HepG2 (cell line): ENCODE measurements at regions not wholly inside any gene's neighbourhood (a gene's known extent, or its start where the extent isn't known, plus 50 kb on each side); places are given as distances from the start of the nearest gene placed in this dataset.

ENCODE experiments used
- AGO1 ChIP-seq: fragments of 200-400 bp; formaldehyde crosslinking; IDR thresholded peaks from 2 replicates; pipeline ENCODE4 v1.6.1; 2017; ENCODE audit warnings: mild to moderate bottlenecking, low read depth, low read length, moderate library complexity; ENCODE audit not compliant: poor library complexity, severe bottlenecking
- ARHGAP35 ChIP-seq: sonication (generic); formaldehyde crosslinking; IDR thresholded peaks from 2 replicates; pipeline ENCODE4 v1.9.0; 2022; ENCODE audit warnings: mild to moderate bottlenecking, inconsistent platforms, moderate library complexity, missing genetic modification reagents, borderline replicate concordance
- ARID3A ChIP-seq: IDR thresholded peaks from 2 replicates; pipeline ENCODE4 v1.6.1; 2012; ENCODE audit warnings: low read depth, low read length, improper control_type of control experiment
- E2F1 ChIP-seq: sonication (generic); formaldehyde crosslinking; IDR thresholded peaks from 2 replicates; pipeline ENCODE4 v1.5.0; 2020; ENCODE audit warnings: missing genetic modification reagents
- FOXP1 ChIP-seq, 2 experiments: fragments of 450-650 bp in 1 of 2; IDR thresholded peaks; 2 replicates each; pipeline ENCODE4 v1.6.1; 2017 to 2018; ENCODE audit warnings: antibody characterized with exemption in 1 of 2
- MTF1 ChIP-seq: sonication (generic); formaldehyde crosslinking; IDR thresholded peaks from 2 replicates; pipeline ENCODE4 v1.5.0; 2020; ENCODE audit warnings: missing genetic modification reagents
- MXD4 ChIP-seq: IDR thresholded peaks from 2 replicates; pipeline ENCODE4 v1.6.1; 2016; ENCODE audit warnings: mild to moderate bottlenecking, missing biosample characterization, missing genetic modification reagents
- THAP8 ChIP-seq: sonication (generic); formaldehyde crosslinking; IDR thresholded peaks from 2 replicates; pipeline ENCODE4 v1.5.1; 2020; ENCODE audit warnings: missing genetic modification reagents, mild to moderate bottlenecking, borderline replicate concordance
- ZBTB43 ChIP-seq: sonication (generic); formaldehyde crosslinking; conservative IDR thresholded peaks from 2 replicates; pipeline ENCODE4 v1.4.0; 2020; ENCODE audit warnings: missing genetic modification reagents
- ZBTB44 ChIP-seq: sonication (generic); formaldehyde crosslinking; IDR thresholded peaks from 2 replicates; pipeline ENCODE4 v1.4.0; 2020; ENCODE audit warnings: missing genetic modification reagents
- ZNF18 ChIP-seq: sonication (generic); formaldehyde crosslinking; IDR thresholded peaks from 2 replicates; pipeline ENCODE4 v1.8.0; 2022; ENCODE audit warnings: mild to moderate bottlenecking, missing genetic modification reagents; ENCODE audit not compliant: insufficient replicate concordance

GRCh38 chr18:59842947-59843346 lies 56.8 kb upstream of the PMAIP1 start (continued):
- TF ChIP-seq ZNF18 (CRISPR knock-in tag) (no peak), ZBTB43 (CRISPR knock-in tag) (no peak), ZBTB44 (CRISPR knock-in tag) (no peak), ARID3A (no peak), ARHGAP35 (no peak), MXD4 (CRISPR knock-in tag) (no peak), FOXP1 (IDR thresholded peaks at IDR 0.05) (no peak), FOXP1 (CRISPR knock-in tag; IDR thresholded peaks at IDR 0.05) (no peak), THAP8 (CRISPR knock-in tag) (no peak), AGO1 (no peak), MTF1 (CRISPR knock-in tag) (no peak), E2F1 (CRISPR knock-in tag) (no peak)
